ENCODE measurements at regions not wholly inside any gene's neighbourhood (a gene's known extent, or its start where the extent isn't known, plus 50 kb on each side); places are given as distances from the start of the nearest gene placed in this dataset.
"Not testable (repeated sequence)": the region's sequence is repeated elsewhere in the genome, so short reads cannot be mapped to it uniquely, and the experiment has no call there.

DNA sequence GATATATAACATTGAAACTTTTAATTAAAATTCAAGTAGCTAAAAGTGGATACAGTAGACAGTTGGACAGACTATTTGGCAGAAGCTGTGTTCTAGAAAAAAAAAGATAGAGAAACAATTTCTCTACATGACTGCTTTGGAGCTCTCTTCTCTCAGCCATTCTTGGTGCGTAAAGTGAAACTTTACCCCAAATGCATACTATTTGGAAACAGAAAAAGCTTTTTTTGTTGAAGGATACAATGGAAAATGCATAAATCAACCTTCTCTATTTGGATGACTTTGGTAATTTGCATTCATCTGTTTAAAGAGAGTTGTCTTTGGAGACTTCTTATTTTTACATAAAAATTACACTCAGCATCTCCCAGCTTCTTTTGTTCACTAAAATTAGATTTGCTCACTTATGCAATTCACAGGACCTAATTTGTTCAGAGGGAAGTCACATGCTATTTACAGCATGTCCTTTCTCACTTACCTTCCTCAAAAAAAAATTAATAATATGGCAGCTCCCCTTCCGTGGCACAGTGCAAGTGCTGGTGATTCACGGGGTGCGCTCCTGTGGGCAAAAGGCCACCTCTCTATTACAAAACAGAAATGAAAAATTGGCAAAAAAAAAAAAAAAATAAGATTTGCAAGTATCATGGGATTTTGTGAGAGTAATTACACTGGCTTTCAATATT lies 498.9 kb downstream of the RERGL start:
- H3K36me3 ChIP-seq, result no peaks in the 10 kb centered on the region
- no peaks in the 10 kb centered on the region for H3K27me3 ChIP-seq
- no peak overlapping the region for H3K27ac ChIP-seq
- H3K9me3 ChIP-seq (replicated peaks), result no peaks in the 10 kb centered on the region
- no peak for DNase-seq
- no peak overlapping the region for H3K4me3 ChIP-seq
- H3K4me1 ChIP-seq, result no peaks in the 10 kb centered on the region

DNA sequence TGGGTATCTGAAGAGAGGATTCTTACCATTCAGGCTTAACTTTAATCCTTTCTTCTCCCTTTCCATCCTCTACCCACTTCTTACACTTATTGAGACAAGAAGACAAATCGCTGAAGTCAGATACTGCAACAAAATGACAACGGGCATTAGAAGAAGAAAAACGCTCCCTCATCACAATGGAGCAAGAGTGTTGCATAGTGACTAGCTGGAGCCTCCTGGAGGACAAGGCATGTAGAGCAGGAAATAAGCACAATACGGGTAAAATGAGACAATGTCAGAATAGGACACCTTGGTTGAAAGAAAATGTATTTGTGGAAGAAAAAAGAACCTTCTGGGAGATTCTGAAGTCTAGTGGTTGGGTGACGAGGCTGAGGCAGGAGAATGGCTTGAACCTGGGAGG lies 501.0 kb downstream of the RERGL start:
- peak; percentile 26 to 55 for DNase-seq
- Histone ChIP-seq H3K27me3 (no peaks in the 10 kb centered on the region), H3K36me3 (no peaks in the 10 kb centered on the region), H3K9me3 (replicated peaks) (no peaks in the 10 kb centered on the region), H3K27ac (no peak overlapping the region), H3K4me1 (no peaks in the 10 kb centered on the region), H3K4me3 (no peak overlapping the region)

DNA sequence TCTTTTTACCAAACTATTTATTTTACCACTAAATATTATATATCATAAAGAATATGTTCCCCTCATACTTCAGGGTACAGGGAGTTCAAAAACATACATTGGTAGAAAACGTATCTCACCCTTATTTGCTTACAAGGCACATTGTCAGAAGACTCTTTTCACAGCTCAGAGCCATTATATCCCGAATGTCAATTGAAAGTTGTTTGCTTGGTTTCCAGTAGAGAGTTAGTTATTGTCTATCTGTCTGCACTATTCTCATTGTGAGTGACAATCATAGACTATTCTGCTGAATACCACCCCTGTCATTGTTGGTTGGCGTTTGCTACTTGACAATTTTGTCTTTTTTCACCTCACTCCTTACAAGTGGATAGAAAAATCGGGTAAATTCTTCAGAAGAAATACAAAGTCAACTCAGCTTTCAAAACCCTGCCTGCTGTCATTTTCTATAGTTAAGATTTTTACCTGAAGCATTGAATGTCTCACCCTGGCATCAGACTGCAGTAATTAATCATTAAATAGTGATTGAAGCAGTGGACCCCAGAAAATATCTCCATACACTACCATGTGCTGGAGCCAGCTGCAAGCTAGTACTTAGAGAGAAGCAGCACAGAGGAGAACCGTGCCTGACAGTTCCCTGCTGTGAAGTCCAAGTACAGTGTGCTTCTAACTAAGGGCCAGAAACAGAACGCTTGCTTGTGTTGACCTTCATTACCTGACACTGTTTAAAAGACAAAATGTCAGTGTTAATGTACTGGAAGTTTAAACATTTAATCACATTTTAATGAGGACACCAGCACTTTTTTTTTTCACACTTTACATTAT lies 510.6 kb downstream of the RERGL start:
- no peak overlapping the region for H3K27ac ChIP-seq
- no peaks in the 10 kb centered on the region for H3K27me3 ChIP-seq
- H3K4me3 ChIP-seq, result no peak overlapping the region
- H3K4me1 ChIP-seq, result no peaks in the 10 kb centered on the region
- no peaks in the 10 kb centered on the region for H3K9me3 ChIP-seq (replicated peaks)
- no peak for DNase-seq
- no peaks in the 10 kb centered on the region for H3K36me3 ChIP-seq

DNA sequence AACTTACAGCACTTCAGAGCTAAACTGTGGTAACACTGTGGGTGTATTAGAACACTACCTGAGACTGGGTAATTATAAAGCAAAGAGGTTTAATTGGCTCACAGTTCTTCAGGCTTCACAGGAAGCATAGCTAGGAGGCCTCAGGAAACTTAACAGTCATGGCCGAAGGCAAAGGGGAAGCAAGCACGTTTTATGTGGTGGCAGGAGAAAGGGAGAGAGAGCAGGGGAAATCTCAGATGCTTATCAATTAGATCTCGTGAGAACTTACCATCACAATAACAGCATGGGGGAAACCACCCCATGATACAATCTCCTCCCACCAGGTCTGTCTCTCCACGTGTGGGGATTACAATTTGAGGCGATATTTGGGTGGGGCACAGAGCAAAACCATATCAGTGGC lies 512.6 kb downstream of the RERGL start:
- no peaks in the 10 kb centered on the region for H3K27me3 ChIP-seq
- no peaks in the 10 kb centered on the region for H3K9me3 ChIP-seq (replicated peaks)
- no peak overlapping the region for H3K27ac ChIP-seq
- H3K4me3 ChIP-seq, result no peak overlapping the region
- DNase-seq, result no peak
- H3K4me1 ChIP-seq, result no peaks in the 10 kb centered on the region
- H3K36me3 ChIP-seq, result no peaks in the 10 kb centered on the region

DNA sequence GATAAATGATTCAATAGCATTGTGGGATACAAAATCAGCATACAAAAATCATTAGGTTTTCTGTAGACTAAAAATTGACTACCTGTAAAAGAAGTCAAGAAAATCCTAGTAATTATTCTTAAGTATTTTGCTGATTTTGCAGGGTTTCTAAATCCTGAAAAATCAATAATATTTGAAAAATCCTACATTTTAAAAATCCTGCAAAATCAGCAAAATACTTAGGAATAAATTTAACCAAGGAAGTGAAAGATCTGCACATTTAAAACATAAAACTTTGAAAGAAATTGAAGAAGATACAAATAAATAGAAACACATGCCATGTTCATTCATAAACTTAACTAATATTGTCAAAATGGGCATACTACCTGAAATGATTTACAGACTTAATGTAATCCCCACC lies 517.7 kb downstream of the RERGL start:
- Histone ChIP-seq H3K9me3 (replicated peaks) (no peaks in the 10 kb centered on the region), H3K27me3 (no peaks in the 10 kb centered on the region), H3K27ac (no peak overlapping the region), H3K4me1 (no peaks in the 10 kb centered on the region), H3K36me3 (no peaks in the 10 kb centered on the region), H3K4me3 (no peak overlapping the region)
- DNase-seq, result no peak

DNA sequence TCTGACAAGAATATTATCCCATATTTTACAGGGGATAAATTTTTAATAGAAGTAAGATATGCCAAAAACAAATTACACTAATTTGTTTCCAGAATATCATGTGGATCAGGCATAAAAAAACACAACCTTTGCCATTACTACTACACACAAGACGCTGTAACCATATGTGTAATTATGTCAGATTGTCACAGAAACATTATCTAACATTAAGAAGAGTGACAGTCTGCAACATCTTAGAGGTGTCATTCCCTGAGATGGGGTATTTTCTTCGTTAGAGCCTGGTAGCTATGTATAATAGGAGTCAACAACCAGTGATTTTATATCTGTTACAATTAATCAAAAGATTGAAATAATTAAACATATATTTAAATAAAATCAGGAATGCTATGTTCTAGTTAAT lies 518.9 kb downstream of the RERGL start:
- Histone ChIP-seq H3K36me3 (no peaks in the 10 kb centered on the region), H3K9me3 (replicated peaks) (no peaks in the 10 kb centered on the region), H3K27me3 (no peaks in the 10 kb centered on the region), H3K4me1 (no peaks in the 10 kb centered on the region), H3K27ac (no peak overlapping the region), H3K4me3 (no peak overlapping the region)
- no peak for DNase-seq

DNA sequence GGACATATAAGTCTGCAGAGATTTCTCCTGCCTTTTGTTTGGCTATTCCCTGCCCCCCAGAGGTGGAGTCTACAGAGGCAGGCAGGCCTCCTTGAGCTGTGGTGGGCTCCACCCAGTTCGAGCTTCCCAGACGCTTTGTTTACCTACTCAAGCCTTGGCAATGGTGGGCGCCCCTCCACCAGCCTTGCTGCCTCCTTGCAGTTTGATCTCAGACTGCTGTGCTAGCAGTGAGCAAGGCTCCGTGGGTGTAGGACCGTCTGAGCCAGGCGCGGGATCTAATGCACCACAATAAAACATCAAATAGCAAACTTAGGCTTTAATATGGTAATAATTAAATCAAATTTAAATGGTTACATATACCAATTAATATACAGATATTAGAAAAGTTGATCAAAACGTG lies 525.4 kb downstream of the RERGL start:
- DNase-seq; H3K36me3 ChIP-seq; H3K27me3 ChIP-seq; H3K9me3 ChIP-seq (replicated peaks); H3K4me3 ChIP-seq; H3K27ac ChIP-seq; H3K4me1 ChIP-seq: not testable (repeated sequence)

DNA sequence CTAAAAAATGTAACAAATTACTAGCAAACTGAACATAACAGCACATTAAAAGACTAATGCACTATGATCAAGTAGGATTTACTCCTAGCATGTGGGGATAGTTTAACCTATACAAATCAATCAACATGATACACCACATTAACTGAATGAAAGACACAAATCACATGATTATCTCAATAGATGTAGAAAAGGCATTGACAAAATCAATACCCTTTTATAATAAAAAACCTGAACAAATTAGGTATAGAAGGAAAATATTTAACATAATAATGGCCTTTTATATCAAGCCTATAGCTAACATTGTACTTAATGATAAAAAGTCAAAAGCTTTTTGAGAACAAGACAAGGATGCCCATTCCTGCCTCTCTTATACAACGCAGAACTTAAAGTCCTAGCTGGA lies 540.0 kb downstream of the RERGL start:
- Histone ChIP-seq H3K9me3 (replicated peaks) (no peaks in the 10 kb centered on the region), H3K4me1 (no peaks in the 10 kb centered on the region), H3K27ac (no peak overlapping the region), H3K27me3 (no peaks in the 10 kb centered on the region), H3K4me3 (no peak overlapping the region), H3K36me3 (no peaks in the 10 kb centered on the region)
- no peak for DNase-seq

DNA sequence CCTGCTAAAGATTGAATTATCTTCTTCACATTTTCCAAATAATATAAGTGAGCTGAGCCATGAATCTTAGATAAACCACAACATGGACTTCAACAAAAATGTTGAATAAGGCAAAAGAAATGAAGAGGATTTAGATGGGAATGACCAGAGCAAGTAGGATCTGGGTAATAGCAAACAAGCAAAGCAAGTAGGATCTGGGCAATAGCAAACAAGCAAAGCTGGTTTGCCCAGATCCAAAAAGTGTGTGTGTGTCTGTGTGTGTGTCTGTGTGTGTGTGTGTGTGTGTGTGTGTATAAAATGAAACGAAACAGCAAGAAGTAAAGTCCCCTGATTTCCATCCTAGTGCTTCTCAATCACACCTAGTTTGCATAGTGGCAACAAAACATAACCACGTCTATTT lies 549.1 kb downstream of the RERGL start:
- H3K4me1 ChIP-seq, result no peaks in the 10 kb centered on the region
- no peak overlapping the region for H3K4me3 ChIP-seq
- DNase-seq, result no peak
- H3K36me3 ChIP-seq, result no peaks in the 10 kb centered on the region
- no peaks in the 10 kb centered on the region for H3K9me3 ChIP-seq (replicated peaks)
- no peaks in the 10 kb centered on the region for H3K27me3 ChIP-seq
- no peak overlapping the region for H3K27ac ChIP-seq

DNA sequence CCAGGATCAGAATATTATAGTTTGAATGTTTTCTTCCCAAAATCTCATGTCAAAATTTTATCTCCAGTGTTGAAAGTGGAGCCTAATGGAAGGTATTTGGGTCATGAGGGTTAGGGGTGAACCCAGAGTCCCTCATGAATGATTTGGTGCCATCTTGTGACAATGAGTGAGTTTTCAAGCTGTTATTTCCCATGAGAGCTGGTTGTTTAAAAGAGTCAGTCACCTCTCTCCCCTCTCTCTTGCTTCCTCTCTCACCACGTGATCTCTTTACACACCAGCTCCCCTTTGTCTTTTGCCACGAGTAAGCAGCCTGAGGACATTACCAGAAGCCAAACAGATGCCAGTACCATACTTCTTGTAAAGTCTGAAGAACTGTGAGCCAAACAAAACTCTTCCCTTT lies 561.6 kb downstream of the RERGL start:
- no peak overlapping the region for H3K4me3 ChIP-seq
- no peaks in the 10 kb centered on the region for H3K36me3 ChIP-seq
- H3K9me3 ChIP-seq (replicated peaks), result no peaks in the 10 kb centered on the region
- H3K4me1 ChIP-seq, result no peaks in the 10 kb centered on the region
- H3K27ac ChIP-seq, result no peak overlapping the region
- H3K27me3 ChIP-seq, result no peaks in the 10 kb centered on the region
- DNase-seq, result peak in 1 of 2 experiments; percentile 2

DNA sequence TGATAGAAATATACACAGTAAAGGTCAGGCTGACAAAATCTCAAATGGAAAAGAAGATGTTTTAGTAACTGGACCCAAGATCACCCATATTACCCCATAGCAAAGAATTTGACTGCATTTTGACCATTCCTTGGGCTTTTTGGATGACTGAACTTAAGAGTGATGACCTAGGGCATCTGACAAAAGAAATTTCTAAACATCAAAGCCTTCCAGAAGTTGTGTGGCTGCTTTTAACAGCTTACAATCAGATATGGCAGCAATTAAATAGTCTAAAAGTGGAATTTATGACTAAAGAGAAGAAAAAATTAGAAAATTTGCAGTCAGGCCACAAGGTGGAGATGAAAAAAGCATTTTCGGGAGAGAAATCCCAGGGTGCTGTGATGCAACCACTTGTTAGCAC lies 563.0 kb downstream of the RERGL start:
- no peak for DNase-seq
- no peaks in the 10 kb centered on the region for H3K27me3 ChIP-seq
- no peaks in the 10 kb centered on the region for H3K4me1 ChIP-seq
- H3K36me3 ChIP-seq, result no peaks in the 10 kb centered on the region
- H3K4me3 ChIP-seq, result no peak overlapping the region
- no peaks in the 10 kb centered on the region for H3K9me3 ChIP-seq (replicated peaks)
- no peak overlapping the region for H3K27ac ChIP-seq

DNA sequence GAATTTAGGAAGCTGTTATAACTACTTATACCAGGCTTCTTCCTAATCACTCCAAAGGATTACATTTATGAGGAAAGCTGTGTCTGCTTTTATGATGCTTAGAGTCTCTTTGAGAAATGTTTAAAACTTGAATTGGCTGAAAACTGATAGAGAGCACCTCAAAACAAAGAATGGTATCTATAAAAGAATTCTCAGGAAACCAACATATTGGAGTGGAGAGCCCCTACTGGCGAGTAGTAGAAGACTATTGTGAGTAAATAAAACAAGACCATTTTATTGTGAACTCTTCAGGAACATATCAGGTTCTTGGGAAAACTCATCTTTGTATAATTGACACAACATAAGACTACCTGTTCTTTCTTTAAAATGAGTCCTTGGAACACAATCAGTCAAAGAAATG lies 578.6 kb downstream of the RERGL start:
- Histone ChIP-seq H3K9me3 (replicated peaks) (no peaks in the 10 kb centered on the region), H3K4me3 (no peak overlapping the region), H3K4me1 (no peaks in the 10 kb centered on the region), H3K27me3 (no peaks in the 10 kb centered on the region), H3K27ac (no peak overlapping the region), H3K36me3 (no peaks in the 10 kb centered on the region)
- DNase-seq, result peak in 1 of 2 experiments; percentile 5

DNA sequence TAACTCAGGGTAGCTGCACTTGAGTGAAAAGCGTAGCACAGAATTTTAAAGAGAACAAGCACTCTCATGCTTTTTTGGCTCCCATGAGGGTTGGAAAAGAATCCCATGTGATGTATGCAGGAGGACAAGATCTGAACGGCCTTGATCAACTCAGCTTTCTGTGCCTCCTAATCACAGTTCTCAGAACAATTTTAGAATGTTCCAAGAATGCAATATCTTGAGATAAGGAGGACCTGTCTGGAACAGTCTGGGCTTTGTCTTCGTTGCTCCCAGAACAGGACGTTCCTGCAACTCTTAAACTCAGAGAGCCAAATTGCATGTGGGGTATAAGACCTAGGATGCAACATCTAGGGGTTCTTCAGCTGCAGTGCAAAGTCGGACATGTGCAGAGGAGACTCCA lies 582.7 kb downstream of the RERGL start:
- Histone ChIP-seq H3K4me3 (no peak overlapping the region), H3K9me3 (replicated peaks) (no peaks in the 10 kb centered on the region), H3K4me1 (no peaks in the 10 kb centered on the region), H3K27ac (no peak overlapping the region), H3K36me3 (no peaks in the 10 kb centered on the region), H3K27me3 (no peaks in the 10 kb centered on the region)
- DNase-seq, result no peak

DNA sequence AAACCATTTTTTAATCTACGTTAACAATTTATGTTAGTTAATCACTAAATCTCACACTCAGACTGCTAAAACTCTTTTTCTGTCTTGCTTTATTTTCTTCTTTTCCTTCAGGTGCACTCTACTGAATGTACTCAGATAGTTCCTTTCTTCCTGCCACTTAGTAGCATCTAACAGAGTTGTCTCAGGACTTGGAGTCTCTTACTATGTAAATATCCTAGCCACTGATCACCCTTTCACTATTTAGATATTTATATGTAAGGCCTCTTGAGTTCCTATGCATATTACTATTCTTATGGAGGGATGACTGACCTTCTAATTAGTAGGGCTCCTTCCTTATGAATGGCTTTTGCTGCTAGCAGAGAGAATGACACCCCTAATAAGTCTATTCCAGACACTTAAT lies 586.3 kb downstream of the RERGL start:
- Histone ChIP-seq H3K4me1 (no peaks in the 10 kb centered on the region), H3K9me3 (replicated peaks) (no peaks in the 10 kb centered on the region), H3K4me3 (no peak overlapping the region), H3K36me3 (no peaks in the 10 kb centered on the region), H3K27ac (no peak overlapping the region), H3K27me3 (no peaks in the 10 kb centered on the region)
- DNase-seq, result no peak

DNA sequence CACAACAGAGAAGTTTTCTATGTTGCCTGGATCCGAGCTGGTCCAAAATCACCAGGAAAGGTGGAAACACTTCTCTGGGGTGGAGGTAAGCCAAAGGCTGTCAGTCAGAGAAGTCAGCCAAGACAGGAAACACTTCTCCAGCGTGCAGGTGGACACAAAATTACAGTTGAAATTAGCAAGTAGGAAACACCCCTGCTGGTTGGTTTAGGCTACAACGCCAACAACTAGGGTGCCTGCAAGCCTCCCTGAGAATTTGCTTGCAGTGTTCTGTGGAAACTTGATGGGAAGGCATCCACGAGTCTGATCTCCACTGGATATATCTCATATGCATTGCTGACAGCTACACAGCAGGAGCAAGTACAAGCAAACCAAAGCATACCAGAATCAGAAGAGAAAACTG lies 600.5 kb downstream of the RERGL start:
- H3K9me3 ChIP-seq (replicated peaks), result no peaks in the 10 kb centered on the region
- no peaks in the 10 kb centered on the region for H3K27me3 ChIP-seq
- H3K36me3 ChIP-seq, result no peaks in the 10 kb centered on the region
- H3K27ac ChIP-seq, result no peak overlapping the region
- no peak overlapping the region for H3K4me3 ChIP-seq
- no peaks in the 10 kb centered on the region for H3K4me1 ChIP-seq
- DNase-seq, result no peak
